ENCODE measurements at regions not wholly inside any gene's neighbourhood (a gene's known extent, or its start where the extent isn't known, plus 50 kb on each side); places are given as distances from the start of the nearest gene placed in this dataset.

DNA sequence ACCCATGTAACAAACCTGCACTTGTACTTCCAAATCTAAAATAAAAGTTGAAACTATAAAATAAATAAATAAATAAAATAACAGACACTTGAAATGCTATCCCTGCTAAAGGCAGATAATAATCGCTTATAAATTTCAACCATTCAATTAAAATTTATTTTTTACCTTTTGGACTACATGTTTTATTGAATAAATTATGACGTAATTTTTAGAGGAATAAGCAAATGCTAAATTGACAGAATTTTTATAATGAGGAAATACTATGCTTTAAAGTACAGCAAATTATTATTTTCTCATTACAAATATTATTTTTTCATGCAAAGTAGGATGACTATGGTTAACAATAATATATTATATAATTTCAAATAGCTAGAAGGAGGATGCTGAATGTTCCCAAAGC is 658.6 kb upstream of the LMO3 start:
- TF ChIP-seq ZC3H11A (IDR thresholded peaks at IDR 0.05) (no peak), RAD21 (conservative IDR thresholded peaks at IDR 0.05 in 1 of 2, IDR thresholded peaks at IDR 0.05 in 1 of 2) (no peak), TFCP2L1 (CRISPR knock-in tag; IDR thresholded peaks at IDR 0.05) (no peak), RNF2 (IDR thresholded peaks at IDR 0.05; ENCODE audit: borderline replicate concordance, low read depth) (no peak), POLR2A (IDR thresholded peaks at IDR 0.05; ENCODE audit: low read length) (no peak), TP53 (CRISPR knock-in tag; IDR thresholded peaks at IDR 0.05) (no peak), MYC (IDR thresholded peaks at IDR 0.05; ENCODE audit: borderline replicate concordance, low read length) (no peak), BHLHE40 (IDR thresholded peaks at IDR 0.05; ENCODE audit: low read depth, low read length) (no peak), MAZ (IDR thresholded peaks at IDR 0.05; ENCODE audit: borderline replicate concordance, low read depth, low read length) (no peak)
- TF ChIP-seq, protein P1, sequence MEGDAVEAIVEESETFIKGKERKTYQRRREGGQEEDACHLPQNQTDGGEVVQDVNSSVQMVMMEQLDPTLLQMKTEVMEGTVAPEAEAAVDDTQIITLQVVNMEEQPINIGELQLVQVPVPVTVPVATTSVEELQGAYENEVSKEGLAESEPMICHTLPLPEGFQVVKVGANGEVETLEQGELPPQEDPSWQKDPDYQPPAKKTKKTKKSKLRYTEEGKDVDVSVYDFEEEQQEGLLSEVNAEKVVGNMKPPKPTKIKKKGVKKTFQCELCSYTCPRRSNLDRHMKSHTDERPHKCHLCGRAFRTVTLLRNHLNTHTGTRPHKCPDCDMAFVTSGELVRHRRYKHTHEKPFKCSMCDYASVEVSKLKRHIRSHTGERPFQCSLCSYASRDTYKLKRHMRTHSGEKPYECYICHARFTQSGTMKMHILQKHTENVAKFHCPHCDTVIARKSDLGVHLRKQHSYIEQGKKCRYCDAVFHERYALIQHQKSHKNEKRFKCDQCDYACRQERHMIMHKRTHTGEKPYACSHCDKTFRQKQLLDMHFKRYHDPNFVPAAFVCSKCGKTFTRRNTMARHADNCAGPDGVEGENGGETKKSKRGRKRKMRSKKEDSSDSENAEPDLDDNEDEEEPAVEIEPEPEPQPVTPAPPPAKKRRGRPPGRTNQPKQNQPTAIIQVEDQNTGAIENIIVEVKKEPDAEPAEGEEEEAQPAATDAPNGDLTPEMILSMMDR (IDR thresholded peaks at IDR 0.05): no peak
- TF ChIP-seq, protein P2, sequence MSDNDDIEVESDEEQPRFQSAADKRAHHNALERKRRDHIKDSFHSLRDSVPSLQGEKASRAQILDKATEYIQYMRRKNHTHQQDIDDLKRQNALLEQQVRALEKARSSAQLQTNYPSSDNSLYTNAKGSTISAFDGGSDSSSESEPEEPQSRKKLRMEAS (IDR thresholded peaks at IDR 0.05): no peak
- TF ChIP-seq, protein P3, sequence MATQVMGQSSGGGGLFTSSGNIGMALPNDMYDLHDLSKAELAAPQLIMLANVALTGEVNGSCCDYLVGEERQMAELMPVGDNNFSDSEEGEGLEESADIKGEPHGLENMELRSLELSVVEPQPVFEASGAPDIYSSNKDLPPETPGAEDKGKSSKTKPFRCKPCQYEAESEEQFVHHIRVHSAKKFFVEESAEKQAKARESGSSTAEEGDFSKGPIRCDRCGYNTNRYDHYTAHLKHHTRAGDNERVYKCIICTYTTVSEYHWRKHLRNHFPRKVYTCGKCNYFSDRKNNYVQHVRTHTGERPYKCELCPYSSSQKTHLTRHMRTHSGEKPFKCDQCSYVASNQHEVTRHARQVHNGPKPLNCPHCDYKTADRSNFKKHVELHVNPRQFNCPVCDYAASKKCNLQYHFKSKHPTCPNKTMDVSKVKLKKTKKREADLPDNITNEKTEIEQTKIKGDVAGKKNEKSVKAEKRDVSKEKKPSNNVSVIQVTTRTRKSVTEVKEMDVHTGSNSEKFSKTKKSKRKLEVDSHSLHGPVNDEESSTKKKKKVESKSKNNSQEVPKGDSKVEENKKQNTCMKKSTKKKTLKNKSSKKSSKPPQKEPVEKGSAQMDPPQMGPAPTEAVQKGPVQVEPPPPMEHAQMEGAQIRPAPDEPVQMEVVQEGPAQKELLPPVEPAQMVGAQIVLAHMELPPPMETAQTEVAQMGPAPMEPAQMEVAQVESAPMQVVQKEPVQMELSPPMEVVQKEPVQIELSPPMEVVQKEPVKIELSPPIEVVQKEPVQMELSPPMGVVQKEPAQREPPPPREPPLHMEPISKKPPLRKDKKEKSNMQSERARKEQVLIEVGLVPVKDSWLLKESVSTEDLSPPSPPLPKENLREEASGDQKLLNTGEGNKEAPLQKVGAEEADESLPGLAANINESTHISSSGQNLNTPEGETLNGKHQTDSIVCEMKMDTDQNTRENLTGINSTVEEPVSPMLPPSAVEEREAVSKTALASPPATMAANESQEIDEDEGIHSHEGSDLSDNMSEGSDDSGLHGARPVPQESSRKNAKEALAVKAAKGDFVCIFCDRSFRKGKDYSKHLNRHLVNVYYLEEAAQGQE (IDR thresholded peaks at IDR 0.05): no peak
- TF ChIP-seq, protein P4, sequence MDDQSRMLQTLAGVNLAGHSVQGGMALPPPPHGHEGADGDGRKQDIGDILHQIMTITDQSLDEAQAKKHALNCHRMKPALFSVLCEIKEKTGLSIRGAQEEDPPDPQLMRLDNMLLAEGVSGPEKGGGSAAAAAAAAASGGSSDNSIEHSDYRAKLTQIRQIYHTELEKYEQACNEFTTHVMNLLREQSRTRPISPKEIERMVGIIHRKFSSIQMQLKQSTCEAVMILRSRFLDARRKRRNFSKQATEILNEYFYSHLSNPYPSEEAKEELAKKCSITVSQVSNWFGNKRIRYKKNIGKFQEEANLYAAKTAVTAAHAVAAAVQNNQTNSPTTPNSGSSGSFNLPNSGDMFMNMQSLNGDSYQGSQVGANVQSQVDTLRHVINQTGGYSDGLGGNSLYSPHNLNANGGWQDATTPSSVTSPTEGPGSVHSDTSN (IDR thresholded peaks at IDR 0.05): no peak
- TF ChIP-seq, protein P5, sequence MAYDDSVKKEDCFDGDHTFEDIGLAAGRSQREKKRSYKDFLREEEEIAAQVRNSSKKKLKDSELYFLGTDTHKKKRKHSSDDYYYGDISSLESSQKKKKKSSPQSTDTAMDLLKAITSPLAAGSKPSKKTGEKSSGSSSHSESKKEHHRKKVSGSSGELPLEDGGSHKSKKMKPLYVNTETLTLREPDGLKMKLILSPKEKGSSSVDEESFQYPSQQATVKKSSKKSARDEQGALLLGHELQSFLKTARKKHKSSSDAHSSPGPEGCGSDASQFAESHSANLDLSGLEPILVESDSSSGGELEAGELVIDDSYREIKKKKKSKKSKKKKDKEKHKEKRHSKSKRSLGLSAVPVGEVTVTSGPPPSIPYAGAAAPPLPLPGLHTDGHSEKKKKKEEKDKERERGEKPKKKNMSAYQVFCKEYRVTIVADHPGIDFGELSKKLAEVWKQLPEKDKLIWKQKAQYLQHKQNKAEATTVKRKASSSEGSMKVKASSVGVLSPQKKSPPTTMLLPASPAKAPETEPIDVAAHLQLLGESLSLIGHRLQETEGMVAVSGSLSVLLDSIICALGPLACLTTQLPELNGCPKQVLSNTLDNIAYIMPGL (CRISPR knock-in tag; IDR thresholded peaks at IDR 0.05; ENCODE audit: borderline replicate concordance): no peak
